SU-DHL-6 (cell line): ENCODE measurements at regions not wholly inside any gene's neighbourhood (a gene's known extent, or its start where the extent isn't known, plus 50 kb on each side); places are given as distances from the start of the nearest gene placed in this dataset.

Source experiments
- H2AFZ ChIP-seq: fragments of 200-600 bp; sonication (generic); 2 replicates; pipeline ENCODE4 v1.6.1; 2014; ENCODE audit warnings: low read depth, mild to moderate bottlenecking, moderate library complexity, mixed read lengths, antibody characterized with exemption, low read length; ENCODE audit not compliant: severe bottlenecking
- H3F3A ChIP-seq: fragments of 200-600 bp; shearing (Covaris generic); 2 replicates; pipeline ENCODE4 v1.6.0; 2016; ENCODE audit warnings: antibody characterized with exemption, mild to moderate bottlenecking; ENCODE audit not compliant: insufficient read depth
- H3K27ac ChIP-seq: fragments of 200-600 bp; sonication (generic); 2 replicates; pipeline ENCODE4 v1.5.1; 2016; ENCODE audit warnings: low read depth, mild to moderate bottlenecking, low read length, moderate library complexity, mixed read lengths
- H3K27me3 ChIP-seq: fragments of 200-600 bp; sonication (generic), shearing (Covaris generic); 2 replicates; pipeline ENCODE4 v1.6.0; 2014; ENCODE audit warnings: mild to moderate bottlenecking, low read length
- H3K36me3 ChIP-seq: fragments of 200-600 bp; sonication (generic); 2 replicates; pipeline ENCODE4 v1.6.1; 2014; ENCODE audit warnings: mild to moderate bottlenecking, low read length, mixed read lengths
- H3K4me2 ChIP-seq: fragments of 300-600, 200-600 bp; shearing (Covaris generic), sonication (generic); 2 replicates; pipeline ENCODE4 v1.6.0; 2014; ENCODE audit warnings: low read length, low read depth, mild to moderate bottlenecking; ENCODE audit not compliant: poor library complexity, severe bottlenecking
- H3K4me3 ChIP-seq: fragments of 200-600 bp; sonication (generic); 2 replicates; pipeline ENCODE4 v1.5.1; 2014; ENCODE audit warnings: antibody characterized with exemption, low read length, mild to moderate bottlenecking, mixed read lengths; ENCODE audit not compliant: insufficient read depth, poor library complexity, severe bottlenecking
- H3K79me2 ChIP-seq: fragments of 200-600 bp; sonication (generic); 2 replicates; pipeline ENCODE4 v1.6.1; 2014; ENCODE audit warnings: mild to moderate bottlenecking, low read length, moderate library complexity; ENCODE audit not compliant: insufficient read depth
- H3K9ac ChIP-seq: fragments of 200-600 bp; sonication (generic); 2 replicates; pipeline ENCODE4 v1.7.0; 2014; ENCODE audit warnings: mild to moderate bottlenecking, low read length
- H3K9me2 ChIP-seq: fragments of 200-600 bp; sonication (generic); replicated peaks from 2 replicates; pipeline ENCODE4 v1.6.1; 2014; ENCODE audit warnings: low read length; ENCODE audit not compliant: insufficient read depth
- H3K9me3 ChIP-seq: fragments of 200-600 bp; sonication (generic); 2 replicates; pipeline ENCODE4 v1.6.1; 2014; ENCODE audit warnings: low read length, mixed read lengths; ENCODE audit not compliant: insufficient read depth
- H4K20me1 ChIP-seq: fragments of 200-600 bp; sonication (generic); 2 replicates; pipeline ENCODE4 v1.6.1; 2014; ENCODE audit warnings: low read depth, mild to moderate bottlenecking, antibody characterized with exemption, low read length, moderate library complexity, mixed read lengths
- CTCF ChIP-seq: fragments of 200-600 bp; sonication (generic); IDR thresholded peaks from one replicate; pipeline ENCODE4 v1.5.1; 2017; ENCODE audit warnings: antibody characterized with exemption, mild to moderate bottlenecking, low read length, moderate library complexity; ENCODE audit not compliant: insufficient read depth, poor library complexity, severe bottlenecking
- EZH2phosphoT487 ChIP-seq: fragments of 200-600 bp; sonication (generic), shearing (Covaris generic); conservative IDR thresholded peaks from 2 replicates; pipeline ENCODE4 v1.6.1; 2018; ENCODE audit warnings: mild to moderate bottlenecking, antibody characterized with exemption, low read length, moderate library complexity, mixed read lengths

- Histone ChIP-seq H2AFZ (no peak overlapping the region), H3K79me2 (no peaks in the 10 kb centered on the region), H3K9me3 (no peaks in the 10 kb centered on the region), H4K20me1 (no peaks in the 10 kb centered on the region), H3K27me3 (no peaks in the 10 kb centered on the region), H3K4me3 (no peak overlapping the region), H3K9ac (no peak overlapping the region), H3K36me3 (no peaks in the 10 kb centered on the region), H3K4me2 (no peak overlapping the region), H3K9me2 (no peaks in the 10 kb centered on the region), H3F3A (no peaks in the 10 kb centered on the region), H3K27ac (no peak overlapping the region)
- TF ChIP-seq EZH2phosphoT487, result no peak
- TF ChIP-seq CTCF, result no peak
Measured at GRCh38 chr10:79003183-79004100, 65.3 kb upstream of the ZMIZ1 start.

- Histone ChIP-seq H3K27ac (no peak overlapping the region), H3K79me2 (no peaks in the 10 kb centered on the region), H2AFZ (no peak overlapping the region), H3K9me2 (no peaks in the 10 kb centered on the region), H3K4me3 (no peak overlapping the region), H3K4me2 (no peak overlapping the region), H3K9me3 (no peaks in the 10 kb centered on the region), H3K27me3 (no peaks in the 10 kb centered on the region), H3F3A (no peaks in the 10 kb centered on the region), H3K9ac (no peak overlapping the region), H4K20me1 (no peaks in the 10 kb centered on the region), H3K36me3 (no peaks in the 10 kb centered on the region)
- TF ChIP-seq CTCF (no peak), EZH2phosphoT487 (no peak)
Measured at GRCh38 chr10:79004311-79004710, 64.5 kb upstream of the ZMIZ1 start.

- no peaks in the 10 kb centered on the region for H3K36me3 ChIP-seq
- no peaks in the 10 kb centered on the region for H3K9me2 ChIP-seq
- no peak overlapping the region for H3K9ac ChIP-seq
- H3K79me2 ChIP-seq, result no peaks in the 10 kb centered on the region
- no peak overlapping the region for H3K4me2 ChIP-seq
- TF ChIP-seq CTCF (no peak), EZH2phosphoT487 (no peak)
- H3K27me3 ChIP-seq, result no peaks in the 10 kb centered on the region
- no peak overlapping the region for H3K27ac ChIP-seq
- no peaks in the 10 kb centered on the region for H3K9me3 ChIP-seq
- no peak overlapping the region for H3K4me3 ChIP-seq
- H2AFZ ChIP-seq, result no peak overlapping the region
- H4K20me1 ChIP-seq, result no peaks in the 10 kb centered on the region
- no peaks in the 10 kb centered on the region for H3F3A ChIP-seq
Measured at GRCh38 chr10:79005126-79005810, 63.5 kb upstream of the ZMIZ1 start.
